Left ventricle myocardium inferior (tissue), 1 donor: ENCODE measurements at regions not wholly inside any gene's neighbourhood (a gene's known extent, or its start where the extent isn't known, plus 50 kb on each side); places are given as distances from the start of the nearest gene placed in this dataset.

Source experiments
- DNase-seq: peaks from one replicate; pipeline ENCODE4 v3.0.0-alpha.2; 2020
- H3K27ac ChIP-seq: fragments of 200-600 bp; replicated peaks from 2 replicates; pipeline ENCODE4 v1.8.0; 2021
- H3K27me3 ChIP-seq: fragments of 200-600 bp; 2 replicates; pipeline ENCODE4 v1.8.0; 2021; ENCODE audit warnings: low read depth
- H3K36me3 ChIP-seq: fragments of 200-600 bp; 2 replicates; pipeline ENCODE4 v1.8.0; 2021
- H3K4me1 ChIP-seq: fragments of 200-600 bp; 2 replicates; pipeline ENCODE4 v1.8.0; 2021
- H3K4me3 ChIP-seq: fragments of 200-600 bp; 2 replicates; pipeline ENCODE4 v1.8.0; 2021; ENCODE audit warnings: mild to moderate bottlenecking, moderate library complexity
- H3K9me3 ChIP-seq: fragments of 200-600 bp; replicated peaks from 2 replicates; pipeline ENCODE4 v1.8.0; 2021
- CTCF ChIP-seq: fragments of 200-600 bp; IDR thresholded peaks from 2 replicates; pipeline ENCODE4 v1.8.0; 2021; ENCODE audit warnings: antibody characterized with exemption, mild to moderate bottlenecking, borderline replicate concordance
- intact Hi-C: fragments of 100-400 bp; cut with micrococcal nuclease; formaldehyde crosslinking; loops from one replicate; pipeline ENCODE4 v1.11.0; 2022
- donor health status: DM: no; HTN: yes; CAD: no; lungs with severe emphysema.

- no peaks in the 10 kb centered on the region for H3K9me3 ChIP-seq
- intact Hi-C loops: no loop called here
- H3K36me3 ChIP-seq: no peaks in the 10 kb centered on the region
- peaks cover 9% of the 10 kb centered on the region for H3K27me3 ChIP-seq
- H3K27ac ChIP-seq: no peak overlapping the region
- no peak overlapping the region for H3K4me3 ChIP-seq
- no peak for DNase-seq
- H3K4me1 ChIP-seq: no peaks in the 10 kb centered on the region
- TF ChIP-seq CTCF: no peak
These were observed 410.4 kb upstream of the CDH5 start for GRCh38 chr16:65956100-65956499.

DNA sequence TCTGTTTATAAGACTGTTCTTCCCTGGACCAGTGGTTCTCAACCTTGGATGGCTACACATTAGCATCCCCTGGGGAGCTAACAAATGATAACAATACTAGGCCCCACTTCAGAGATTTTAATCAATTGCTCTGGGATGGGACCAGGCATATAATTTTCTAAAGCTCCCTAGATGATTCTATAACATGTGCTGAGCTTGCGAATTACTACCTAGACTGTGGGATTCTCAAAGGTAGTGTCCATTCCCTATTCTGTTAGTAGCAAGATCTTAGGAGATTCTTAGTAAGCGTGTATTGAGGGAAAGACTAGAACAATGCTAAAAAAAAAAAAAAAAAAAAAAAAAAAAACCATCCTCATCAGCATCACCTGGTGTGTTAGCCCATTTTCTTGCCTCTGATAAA, 412.0 kb upstream of the CDH5 start:
- H3K27me3 ChIP-seq: peaks cover 15% of the 10 kb centered on the region
- H3K27ac ChIP-seq: no peak overlapping the region
- H3K36me3 ChIP-seq: no peaks in the 10 kb centered on the region
- H3K4me1 ChIP-seq: no peaks in the 10 kb centered on the region
- TF ChIP-seq CTCF: no peak
- intact Hi-C loops: no loop called here
- no peak overlapping the region for H3K4me3 ChIP-seq
- DNase-seq: no peak
- H3K9me3 ChIP-seq: no peaks in the 10 kb centered on the region

- no peaks in the 10 kb centered on the region for H3K4me1 ChIP-seq
- no peak for DNase-seq
- no peak overlapping the region for H3K27ac ChIP-seq
- no peaks in the 10 kb centered on the region for H3K9me3 ChIP-seq
- H3K4me3 ChIP-seq: no peak overlapping the region
- intact Hi-C loops: no loop called here
- no peak for TF ChIP-seq CTCF
- no peaks in the 10 kb centered on the region for H3K36me3 ChIP-seq
- H3K27me3 ChIP-seq: peaks cover 15% of the 10 kb centered on the region
These were observed 416.3 kb upstream of the CDH5 start for GRCh38 chr16:65950211-65950610.

GRCh38 chr16:65948361-65948760, 418.1 kb upstream of the CDH5 start:
- Histone ChIP-seq H3K27me3 (peaks cover 15% of the 10 kb centered on the region), H3K9me3 (no peaks in the 10 kb centered on the region), H3K4me3 (no peak overlapping the region), H3K27ac (no peak overlapping the region), H3K4me1 (no peaks in the 10 kb centered on the region), H3K36me3 (no peaks in the 10 kb centered on the region)
- DNase-seq: no peak
- no peak for TF ChIP-seq CTCF
- intact Hi-C loops: no loop called here

DNA sequence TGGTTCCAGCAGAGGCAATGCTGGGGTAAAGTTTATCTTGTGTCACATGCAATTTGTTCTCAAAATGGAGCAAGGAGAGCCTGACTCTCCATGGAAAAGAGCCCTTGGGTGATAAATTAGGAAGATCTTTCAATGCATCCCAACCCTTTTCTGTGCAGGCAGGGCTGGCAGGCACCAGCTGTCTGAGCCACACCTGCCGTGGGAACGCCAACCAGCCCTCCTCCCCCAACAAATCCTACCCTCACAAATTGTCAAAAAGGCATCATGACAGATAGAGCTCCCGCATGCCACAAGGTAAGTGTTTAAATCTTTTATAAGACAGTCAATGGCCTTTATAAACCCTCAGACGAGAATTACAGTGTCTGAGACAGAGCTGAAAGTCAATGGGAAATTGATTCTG, 418.5 kb upstream of the CDH5 start:
- DNase-seq: no peak
- no peaks in the 10 kb centered on the region for H3K4me1 ChIP-seq
- no peak for TF ChIP-seq CTCF
- H3K27me3 ChIP-seq: peaks cover 15% of the 10 kb centered on the region
- no peaks in the 10 kb centered on the region for H3K9me3 ChIP-seq
- H3K4me3 ChIP-seq: no peak overlapping the region
- no peak overlapping the region for H3K27ac ChIP-seq
- no peaks in the 10 kb centered on the region for H3K36me3 ChIP-seq
- intact Hi-C loops: no loop called here

- Histone ChIP-seq H3K4me1 (no peaks in the 10 kb centered on the region), H3K27me3 (no peaks in the 10 kb centered on the region), H3K36me3 (no peaks in the 10 kb centered on the region), H3K4me3 (no peak overlapping the region), H3K27ac (no peak overlapping the region), H3K9me3 (no peaks in the 10 kb centered on the region)
- no peak for DNase-seq
- intact Hi-C loops: no loop called here
- TF ChIP-seq CTCF: no peak
These were observed 421.0 kb upstream of the CDH5 start for GRCh38 chr16:65945493-65945892.
